ENCODE measurements at regions not wholly inside any gene's neighbourhood (a gene's known extent, or its start where the extent isn't known, plus 50 kb on each side); places are given as distances from the start of the nearest gene placed in this dataset.
"Not testable (repeated sequence)": the region's sequence is repeated elsewhere in the genome, so short reads cannot be mapped to it uniquely, and the experiment has no call there.

DNA sequence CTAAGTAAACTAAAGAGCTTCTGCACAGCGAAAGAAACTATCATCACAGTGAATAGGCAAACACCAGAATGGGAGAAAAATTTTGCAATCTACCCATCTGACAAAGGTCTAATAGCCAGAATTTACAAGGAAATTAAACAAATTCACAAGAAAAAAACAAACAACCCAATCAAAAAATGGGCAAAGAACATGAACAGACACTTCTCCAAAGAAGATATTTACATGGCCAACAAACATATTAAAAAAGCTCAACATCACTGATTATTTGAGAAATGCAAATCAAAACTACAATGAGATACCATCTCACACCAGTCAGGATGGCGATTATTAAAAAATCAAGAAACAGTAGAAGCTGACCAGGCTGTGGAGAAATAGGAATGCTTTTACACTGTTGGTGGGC lies 121.9 kb upstream of the KCNJ18 start:
- TF ChIP-seq, protein P1, sequence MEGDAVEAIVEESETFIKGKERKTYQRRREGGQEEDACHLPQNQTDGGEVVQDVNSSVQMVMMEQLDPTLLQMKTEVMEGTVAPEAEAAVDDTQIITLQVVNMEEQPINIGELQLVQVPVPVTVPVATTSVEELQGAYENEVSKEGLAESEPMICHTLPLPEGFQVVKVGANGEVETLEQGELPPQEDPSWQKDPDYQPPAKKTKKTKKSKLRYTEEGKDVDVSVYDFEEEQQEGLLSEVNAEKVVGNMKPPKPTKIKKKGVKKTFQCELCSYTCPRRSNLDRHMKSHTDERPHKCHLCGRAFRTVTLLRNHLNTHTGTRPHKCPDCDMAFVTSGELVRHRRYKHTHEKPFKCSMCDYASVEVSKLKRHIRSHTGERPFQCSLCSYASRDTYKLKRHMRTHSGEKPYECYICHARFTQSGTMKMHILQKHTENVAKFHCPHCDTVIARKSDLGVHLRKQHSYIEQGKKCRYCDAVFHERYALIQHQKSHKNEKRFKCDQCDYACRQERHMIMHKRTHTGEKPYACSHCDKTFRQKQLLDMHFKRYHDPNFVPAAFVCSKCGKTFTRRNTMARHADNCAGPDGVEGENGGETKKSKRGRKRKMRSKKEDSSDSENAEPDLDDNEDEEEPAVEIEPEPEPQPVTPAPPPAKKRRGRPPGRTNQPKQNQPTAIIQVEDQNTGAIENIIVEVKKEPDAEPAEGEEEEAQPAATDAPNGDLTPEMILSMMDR (IDR thresholded peaks at IDR 0.05) = not testable (repeated sequence)
- not testable (repeated sequence) for TF ChIP-seq POLR2AphosphoS5, POLR2A (IDR thresholded peaks at IDR 0.05)

All from breast epithelium (tissue), 3 donors.